Chondrocyte (in vitro differentiated cells): ENCODE measurements at regions not wholly inside any gene's neighbourhood (a gene's known extent, or its start where the extent isn't known, plus 50 kb on each side); places are given as distances from the start of the nearest gene placed in this dataset.

Experiments used
- DNase-seq: peaks from one replicate; pipeline ENCODE4 v3.0.0; 2021; ENCODE audit warnings: mixed read lengths, low spot score
- H3K27ac Mint-ChIP-seq: one replicate; pipeline ENCODE4 v1.8.0; 2021; ENCODE audit warnings: mild to moderate bottlenecking, moderate library complexity, mixed read lengths; ENCODE audit not compliant: unreplicated experiment
- H3K27me3 Mint-ChIP-seq: 2 replicates; pipeline ENCODE4 v1.8.0; 2021; ENCODE audit warnings: low read depth, mixed read lengths
- H3K36me3 Mint-ChIP-seq: 2 replicates; pipeline ENCODE4 v1.8.0; 2021; ENCODE audit warnings: low read depth, mixed read lengths
- H3K4me1 Mint-ChIP-seq: 2 replicates; pipeline ENCODE4 v1.8.0; 2021; ENCODE audit warnings: low read depth, mild to moderate bottlenecking, mixed read lengths
- H3K4me3 Mint-ChIP-seq: one replicate; pipeline ENCODE4 v1.8.0; 2021; ENCODE audit warnings: mild to moderate bottlenecking, moderate library complexity, mixed read lengths; ENCODE audit not compliant: unreplicated experiment
- H3K9me3 Mint-ChIP-seq: 2 replicates; pipeline ENCODE4 v1.8.0; 2021; ENCODE audit warnings: low read depth, mixed read lengths
- TF ChIP-seq, protein P1 (sequence below): fragments of 200-600 bp; sonication (generic); IDR thresholded peaks from 2 replicates; pipeline ENCODE4 v1.5.0; 2021; ENCODE audit warnings: antibody characterized with exemption, mild to moderate bottlenecking, moderate library complexity

- Mint-ChIP-seq H3K27me3 (no peaks in the 10 kb centered on the region), H3K9me3 (peaks cover 15% of the 10 kb centered on the region), H3K4me1 (no peaks in the 10 kb centered on the region), H3K36me3 (no peaks in the 10 kb centered on the region), H3K27ac (no peak overlapping the region), H3K4me3 (no peak overlapping the region)
- no peak for DNase-seq
- TF ChIP-seq, protein P1, sequence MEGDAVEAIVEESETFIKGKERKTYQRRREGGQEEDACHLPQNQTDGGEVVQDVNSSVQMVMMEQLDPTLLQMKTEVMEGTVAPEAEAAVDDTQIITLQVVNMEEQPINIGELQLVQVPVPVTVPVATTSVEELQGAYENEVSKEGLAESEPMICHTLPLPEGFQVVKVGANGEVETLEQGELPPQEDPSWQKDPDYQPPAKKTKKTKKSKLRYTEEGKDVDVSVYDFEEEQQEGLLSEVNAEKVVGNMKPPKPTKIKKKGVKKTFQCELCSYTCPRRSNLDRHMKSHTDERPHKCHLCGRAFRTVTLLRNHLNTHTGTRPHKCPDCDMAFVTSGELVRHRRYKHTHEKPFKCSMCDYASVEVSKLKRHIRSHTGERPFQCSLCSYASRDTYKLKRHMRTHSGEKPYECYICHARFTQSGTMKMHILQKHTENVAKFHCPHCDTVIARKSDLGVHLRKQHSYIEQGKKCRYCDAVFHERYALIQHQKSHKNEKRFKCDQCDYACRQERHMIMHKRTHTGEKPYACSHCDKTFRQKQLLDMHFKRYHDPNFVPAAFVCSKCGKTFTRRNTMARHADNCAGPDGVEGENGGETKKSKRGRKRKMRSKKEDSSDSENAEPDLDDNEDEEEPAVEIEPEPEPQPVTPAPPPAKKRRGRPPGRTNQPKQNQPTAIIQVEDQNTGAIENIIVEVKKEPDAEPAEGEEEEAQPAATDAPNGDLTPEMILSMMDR: no peak
Observed at GRCh38 chr10:111656066-111656465, 527.5 kb downstream of the GPAM start.

DNA sequence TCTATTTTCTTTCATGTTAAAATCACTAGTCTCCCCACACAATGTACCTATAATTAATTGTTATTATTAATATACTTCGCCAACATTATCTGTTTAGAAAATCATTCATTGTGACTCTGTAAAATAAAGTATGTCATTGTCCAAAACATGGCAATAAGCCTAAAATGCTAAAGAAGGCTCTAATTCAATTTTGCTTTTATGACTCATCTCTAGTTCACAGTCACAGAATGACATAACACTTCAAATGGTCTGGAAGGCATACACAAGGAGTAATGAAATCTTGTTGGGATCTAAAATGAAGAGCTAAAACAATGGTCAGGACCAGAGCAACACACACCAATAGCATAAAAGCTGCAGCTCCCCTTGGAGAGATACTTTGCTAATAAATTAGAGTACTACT is 505.8 kb downstream of the GPAM start:
- no peaks in the 10 kb centered on the region for H3K27me3 Mint-ChIP-seq
- H3K27ac Mint-ChIP-seq: no peak overlapping the region
- DNase-seq: no peak
- TF ChIP-seq, protein P1: no peak
- H3K9me3 Mint-ChIP-seq: no peaks in the 10 kb centered on the region
- no peak overlapping the region for H3K4me3 Mint-ChIP-seq
- H3K36me3 Mint-ChIP-seq: no peaks in the 10 kb centered on the region
- H3K4me1 Mint-ChIP-seq: no peaks in the 10 kb centered on the region

DNA sequence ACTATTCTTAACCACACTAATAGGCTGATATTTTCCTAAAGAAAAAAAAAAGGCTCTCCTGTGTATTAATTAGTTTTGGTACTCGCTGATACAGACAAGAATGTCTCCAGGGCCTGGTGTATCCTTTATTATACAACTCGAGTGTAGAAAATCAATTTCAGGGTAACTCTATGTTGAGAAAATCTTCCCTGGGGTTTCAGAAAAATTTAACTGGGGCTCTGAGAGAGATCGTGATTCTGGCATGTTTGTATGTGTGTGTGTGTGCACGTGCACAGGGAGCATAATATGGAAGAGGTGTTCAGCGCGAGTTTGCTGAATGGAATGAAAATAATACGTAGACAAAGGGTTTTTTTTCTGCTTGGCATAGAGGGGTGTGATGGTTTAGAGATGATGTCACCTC is 496.8 kb downstream of the GPAM start:
- Mint-ChIP-seq H3K4me3 (no peak overlapping the region), H3K4me1 (no peaks in the 10 kb centered on the region), H3K27me3 (no peaks in the 10 kb centered on the region), H3K27ac (no peak overlapping the region), H3K9me3 (peaks cover 13% of the 10 kb centered on the region), H3K36me3 (no peaks in the 10 kb centered on the region)
- TF ChIP-seq, protein P1: no peak
- DNase-seq: no peak

DNA sequence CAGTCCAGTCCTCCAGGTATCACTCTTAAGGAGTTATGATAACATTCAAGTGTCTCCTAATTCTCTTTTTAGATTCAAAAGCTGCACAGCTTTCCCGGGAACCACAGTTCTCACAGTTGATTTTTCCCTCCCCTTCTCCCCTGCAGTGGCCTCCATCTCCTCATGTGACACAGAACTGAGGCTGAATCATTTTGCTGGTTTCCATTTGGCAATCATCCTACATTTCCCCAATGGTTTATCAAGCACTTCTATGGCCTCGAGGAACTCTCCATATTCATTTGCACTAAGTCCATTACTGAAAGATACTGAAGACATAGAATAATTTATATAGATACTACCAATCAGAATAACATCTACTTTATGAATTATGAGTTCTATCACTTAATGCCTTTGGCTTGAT is 484.9 kb downstream of the GPAM start:
- peaks cover 8% of the 10 kb centered on the region for H3K9me3 Mint-ChIP-seq
- no peak overlapping the region for H3K27ac Mint-ChIP-seq
- H3K4me1 Mint-ChIP-seq: no peaks in the 10 kb centered on the region
- H3K4me3 Mint-ChIP-seq: no peak overlapping the region
- no peaks in the 10 kb centered on the region for H3K27me3 Mint-ChIP-seq
- TF ChIP-seq, protein P1: no peak
- DNase-seq: no peak
- H3K36me3 Mint-ChIP-seq: no peaks in the 10 kb centered on the region

DNA sequence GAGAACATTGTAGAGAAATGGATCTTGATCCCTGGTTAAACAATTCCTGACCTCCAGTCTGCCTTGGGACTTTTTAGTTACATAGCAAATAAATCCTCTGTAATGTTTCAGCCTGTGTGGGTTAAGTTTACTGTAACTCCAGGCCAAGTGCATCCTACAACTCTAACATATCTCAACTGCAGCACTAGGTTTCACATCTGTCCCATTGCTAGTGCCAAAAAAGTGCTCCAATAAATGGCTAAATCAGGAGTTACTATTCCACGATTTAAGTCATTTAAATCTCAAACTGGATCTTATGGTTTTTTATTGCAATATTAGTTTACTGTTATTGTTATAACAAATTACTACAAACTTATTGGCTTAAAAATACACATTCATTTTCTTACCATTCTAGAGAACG is 479.6 kb downstream of the GPAM start:
- Mint-ChIP-seq H3K27ac (no peak overlapping the region), H3K4me3 (no peak overlapping the region), H3K36me3 (no peaks in the 10 kb centered on the region), H3K4me1 (no peaks in the 10 kb centered on the region), H3K27me3 (no peaks in the 10 kb centered on the region), H3K9me3 (peaks cover 15% of the 10 kb centered on the region)
- no peak for DNase-seq
- TF ChIP-seq, protein P1: no peak
